OCI-LY1 (cell line): ENCODE measurements at regions not wholly inside any gene's neighbourhood (a gene's known extent, or its start where the extent isn't known, plus 50 kb on each side); places are given as distances from the start of the nearest gene placed in this dataset.

Experiments
- EZH2 ChIP-seq: fragments of 200-600 bp; sonication (generic), shearing (Covaris generic); IDR thresholded peaks from 2 replicates; pipeline ENCODE4 v1.8.0; 2017; ENCODE audit warnings: borderline replicate concordance, mixed run types, mild to moderate bottlenecking, antibody characterized with exemption, low read length, moderate library complexity, mixed read lengths
- TF ChIP-seq, protein P1 (sequence below): fragments of 200-600 bp; sonication (generic), shearing (Covaris generic); IDR thresholded peaks from 2 replicates; pipeline ENCODE4 v1.5.1; 2017; ENCODE audit warnings: mild to moderate bottlenecking, antibody characterized with exemption, low read length, moderate library complexity, mixed read lengths

DNA sequence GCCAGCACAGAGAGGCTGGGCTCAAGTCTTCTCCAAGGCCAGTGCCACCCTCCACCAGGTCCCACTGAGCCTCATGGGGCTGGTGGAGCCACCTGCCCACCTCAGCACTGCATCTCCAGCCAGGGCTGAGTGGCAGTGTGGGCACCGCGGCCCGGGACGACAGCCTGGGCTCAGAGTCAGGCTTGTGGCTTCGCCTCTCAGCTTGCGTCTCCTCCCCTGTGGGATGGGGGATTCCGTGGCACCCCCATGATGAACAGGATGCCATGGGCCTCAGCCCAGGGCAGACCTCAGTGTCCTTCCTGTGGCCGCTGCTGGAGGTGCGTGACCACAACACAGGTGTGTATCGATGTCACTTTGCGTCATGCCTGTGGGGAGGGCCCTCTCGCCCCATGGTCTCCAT lies 136.4 kb upstream of the PPP1R26 start:
- TF ChIP-seq EZH2, result no peak
- TF ChIP-seq, protein P1, sequence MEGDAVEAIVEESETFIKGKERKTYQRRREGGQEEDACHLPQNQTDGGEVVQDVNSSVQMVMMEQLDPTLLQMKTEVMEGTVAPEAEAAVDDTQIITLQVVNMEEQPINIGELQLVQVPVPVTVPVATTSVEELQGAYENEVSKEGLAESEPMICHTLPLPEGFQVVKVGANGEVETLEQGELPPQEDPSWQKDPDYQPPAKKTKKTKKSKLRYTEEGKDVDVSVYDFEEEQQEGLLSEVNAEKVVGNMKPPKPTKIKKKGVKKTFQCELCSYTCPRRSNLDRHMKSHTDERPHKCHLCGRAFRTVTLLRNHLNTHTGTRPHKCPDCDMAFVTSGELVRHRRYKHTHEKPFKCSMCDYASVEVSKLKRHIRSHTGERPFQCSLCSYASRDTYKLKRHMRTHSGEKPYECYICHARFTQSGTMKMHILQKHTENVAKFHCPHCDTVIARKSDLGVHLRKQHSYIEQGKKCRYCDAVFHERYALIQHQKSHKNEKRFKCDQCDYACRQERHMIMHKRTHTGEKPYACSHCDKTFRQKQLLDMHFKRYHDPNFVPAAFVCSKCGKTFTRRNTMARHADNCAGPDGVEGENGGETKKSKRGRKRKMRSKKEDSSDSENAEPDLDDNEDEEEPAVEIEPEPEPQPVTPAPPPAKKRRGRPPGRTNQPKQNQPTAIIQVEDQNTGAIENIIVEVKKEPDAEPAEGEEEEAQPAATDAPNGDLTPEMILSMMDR, result no peak
